GM12873 (cell line): ENCODE measurements at regions not wholly inside any gene's neighbourhood (a gene's known extent, or its start where the extent isn't known, plus 50 kb on each side); places are given as distances from the start of the nearest gene placed in this dataset.

Source experiments
- TF ChIP-seq, protein P1 (sequence below): IDR thresholded peaks from 2 replicates; pipeline ENCODE4 v1.5.1; 2012; ENCODE audit warnings: low read depth, mild to moderate bottlenecking, moderate library complexity, low read length, control low read depth; ENCODE audit not compliant: insufficient read depth; ENCODE audit errors: missing control alignments

DNA sequence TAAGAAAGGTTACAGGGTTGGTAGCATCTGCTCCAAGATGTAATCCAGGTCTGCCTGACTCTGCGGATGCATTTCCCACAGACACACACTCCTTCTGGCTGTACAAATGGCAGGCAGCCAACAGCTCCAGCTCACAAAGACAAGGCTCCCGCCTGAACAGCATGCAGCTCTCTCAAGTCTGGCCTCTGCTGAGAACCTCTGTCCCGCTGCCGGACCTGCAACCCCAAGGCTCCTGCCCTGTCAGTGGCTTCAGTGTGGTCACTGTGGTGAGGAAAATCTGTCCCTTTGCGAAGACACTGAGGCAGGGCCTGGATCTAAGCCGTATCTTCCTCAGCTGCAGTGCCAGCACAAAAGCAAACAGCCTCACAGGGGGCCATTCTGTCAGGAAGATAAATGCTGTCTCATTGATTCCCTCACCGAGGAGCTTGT lies 469.3 kb upstream of the MEX3C start:
- TF ChIP-seq, protein P1, sequence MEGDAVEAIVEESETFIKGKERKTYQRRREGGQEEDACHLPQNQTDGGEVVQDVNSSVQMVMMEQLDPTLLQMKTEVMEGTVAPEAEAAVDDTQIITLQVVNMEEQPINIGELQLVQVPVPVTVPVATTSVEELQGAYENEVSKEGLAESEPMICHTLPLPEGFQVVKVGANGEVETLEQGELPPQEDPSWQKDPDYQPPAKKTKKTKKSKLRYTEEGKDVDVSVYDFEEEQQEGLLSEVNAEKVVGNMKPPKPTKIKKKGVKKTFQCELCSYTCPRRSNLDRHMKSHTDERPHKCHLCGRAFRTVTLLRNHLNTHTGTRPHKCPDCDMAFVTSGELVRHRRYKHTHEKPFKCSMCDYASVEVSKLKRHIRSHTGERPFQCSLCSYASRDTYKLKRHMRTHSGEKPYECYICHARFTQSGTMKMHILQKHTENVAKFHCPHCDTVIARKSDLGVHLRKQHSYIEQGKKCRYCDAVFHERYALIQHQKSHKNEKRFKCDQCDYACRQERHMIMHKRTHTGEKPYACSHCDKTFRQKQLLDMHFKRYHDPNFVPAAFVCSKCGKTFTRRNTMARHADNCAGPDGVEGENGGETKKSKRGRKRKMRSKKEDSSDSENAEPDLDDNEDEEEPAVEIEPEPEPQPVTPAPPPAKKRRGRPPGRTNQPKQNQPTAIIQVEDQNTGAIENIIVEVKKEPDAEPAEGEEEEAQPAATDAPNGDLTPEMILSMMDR: no peak

DNA sequence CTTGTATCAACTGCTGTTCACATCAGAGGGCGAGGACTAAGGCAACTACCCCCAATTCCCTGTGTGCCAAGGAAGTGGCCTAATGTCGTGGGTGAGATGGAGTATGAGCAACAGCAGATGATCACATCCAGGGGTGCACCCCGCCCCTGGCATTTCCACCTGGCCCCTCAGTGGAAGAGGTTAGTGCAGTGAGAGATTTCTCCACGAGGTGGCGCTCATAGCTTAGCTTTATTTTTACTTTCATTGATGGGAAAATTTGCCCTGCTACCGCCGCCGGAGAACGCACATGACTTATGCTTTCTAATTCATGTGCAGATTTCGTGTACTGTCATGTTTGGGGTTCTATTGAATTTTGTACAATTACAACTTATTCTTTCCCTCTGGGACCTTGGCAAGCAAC lies 470.6 kb upstream of the MEX3C start:
- TF ChIP-seq, protein P1: peak; percentile 80

DNA sequence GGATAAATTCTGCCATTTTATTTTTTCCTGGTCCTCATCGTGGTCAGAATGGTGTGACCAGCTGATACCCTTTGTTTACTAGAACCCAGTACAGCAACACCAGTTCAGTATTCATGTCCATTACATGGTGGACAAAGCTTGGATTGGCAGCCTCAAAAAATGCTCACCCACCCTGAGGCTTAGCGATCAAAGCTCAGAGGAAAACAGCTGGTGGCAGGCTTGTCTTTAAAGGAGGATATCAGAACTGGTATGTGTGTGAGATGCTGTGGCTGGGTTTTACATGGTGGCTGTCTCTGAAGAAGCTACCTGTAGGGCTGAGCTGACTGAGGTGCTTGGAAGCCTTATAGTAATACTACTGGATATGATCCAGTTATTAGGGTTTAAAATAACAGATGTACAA lies 471.1 kb upstream of the MEX3C start:
- TF ChIP-seq, protein P1: no peak

DNA sequence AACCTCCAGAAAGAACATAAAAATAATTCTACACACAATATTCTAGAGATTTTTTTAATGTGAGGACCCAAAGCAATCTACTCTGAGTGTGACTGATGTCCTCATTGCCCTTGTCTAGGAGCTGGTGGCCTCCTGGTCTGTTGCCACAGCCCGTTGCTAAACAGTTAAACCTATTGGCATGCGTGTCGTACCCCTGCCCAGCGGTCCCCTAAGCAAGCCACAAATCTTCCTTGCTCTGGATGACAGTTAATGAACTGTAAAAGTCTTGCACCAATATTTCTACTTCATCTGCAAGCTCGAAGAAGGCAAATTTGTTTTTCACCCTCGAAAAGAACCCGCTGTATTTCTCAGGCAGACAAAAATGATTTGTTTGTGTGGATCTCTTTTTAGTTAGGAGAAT lies 489.1 kb upstream of the MEX3C start:
- TF ChIP-seq, protein P1: no peak

DNA sequence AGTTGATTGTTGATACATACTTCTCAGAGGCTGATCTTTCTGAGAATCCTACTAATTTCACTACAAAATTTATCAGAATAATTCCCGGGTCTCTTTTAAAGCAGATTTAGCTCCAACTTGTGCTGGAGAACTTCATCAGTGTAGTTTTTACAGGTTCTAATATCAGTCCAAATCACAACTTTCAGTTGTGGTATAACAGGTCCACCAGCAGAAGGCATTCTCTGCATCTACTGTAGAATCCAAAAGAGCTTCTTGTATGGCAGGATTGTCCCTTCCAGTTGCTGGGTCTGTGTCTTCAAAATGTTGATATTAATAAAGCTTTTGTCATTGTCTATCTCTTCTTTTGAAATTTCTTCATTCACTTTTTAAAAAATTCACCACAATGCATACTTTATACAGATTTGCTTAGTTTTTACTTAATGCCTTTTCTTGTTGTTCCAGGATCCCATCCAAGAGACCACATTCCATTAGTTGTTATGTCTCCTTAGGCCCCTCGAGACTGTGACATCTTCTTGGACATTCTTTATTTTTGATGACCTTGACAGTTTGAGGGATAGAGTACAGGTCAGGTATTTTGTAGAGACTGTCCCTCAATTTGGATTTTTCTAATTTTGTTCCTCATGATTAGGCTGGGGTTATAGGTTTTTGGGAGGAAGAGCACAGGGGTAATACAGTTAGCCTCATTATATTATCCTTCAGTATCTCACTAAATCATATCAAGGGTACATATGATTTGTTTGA lies 490.5 kb upstream of the MEX3C start:
- TF ChIP-seq, protein P1: no peak

DNA sequence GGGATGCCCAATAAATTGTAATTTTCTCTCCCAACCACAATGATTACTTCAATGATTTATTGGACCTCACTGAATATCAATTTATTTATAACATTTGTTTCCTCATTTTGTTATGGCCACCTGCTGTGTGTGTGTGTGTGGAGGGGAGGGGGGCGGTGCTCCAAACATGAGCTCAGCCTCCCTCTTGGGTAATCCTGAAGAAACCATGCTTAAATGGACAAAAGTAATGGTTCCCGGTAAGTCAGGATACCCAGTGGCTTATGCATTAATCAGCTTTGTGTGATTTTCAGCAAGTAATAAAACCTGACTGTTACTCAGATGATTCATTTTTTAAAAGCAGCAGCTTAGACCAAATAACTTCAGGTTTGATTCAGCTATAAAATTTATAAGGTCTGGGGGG lies 495.1 kb upstream of the MEX3C start:
- TF ChIP-seq, protein P1: no peak

DNA sequence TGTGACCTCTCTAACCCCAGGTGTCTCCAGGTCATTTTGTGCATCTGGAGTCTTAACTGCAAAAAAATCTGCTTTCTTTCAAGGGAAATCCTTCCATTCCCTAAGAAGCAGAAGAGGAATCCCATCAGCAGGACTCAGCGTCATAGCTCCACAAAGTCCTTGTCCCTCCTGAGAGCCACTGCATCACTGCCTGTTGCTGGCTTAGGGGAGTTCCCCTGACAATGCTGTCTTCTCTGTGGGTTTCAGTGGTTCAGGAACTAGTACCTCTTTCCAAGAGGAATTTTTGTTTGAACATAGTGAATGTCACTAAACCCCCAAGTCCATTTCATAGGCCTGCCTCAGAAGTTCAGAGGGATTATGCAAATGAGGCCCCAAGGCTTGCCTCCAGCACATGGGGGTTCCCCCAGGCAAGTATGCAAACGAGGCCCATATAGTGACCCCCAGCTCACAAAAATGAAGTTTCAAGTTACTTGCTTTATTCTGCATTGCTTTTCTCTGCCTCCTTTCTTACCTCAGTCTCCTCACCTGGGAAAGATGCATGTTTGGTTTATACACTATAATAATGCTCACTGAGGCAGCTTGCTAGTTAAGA lies 513.9 kb upstream of the MEX3C start:
- TF ChIP-seq, protein P1: no peak
